ENCODE measurements at regions not wholly inside any gene's neighbourhood (a gene's known extent, or its start where the extent isn't known, plus 50 kb on each side); places are given as distances from the start of the nearest gene placed in this dataset.

DNA sequence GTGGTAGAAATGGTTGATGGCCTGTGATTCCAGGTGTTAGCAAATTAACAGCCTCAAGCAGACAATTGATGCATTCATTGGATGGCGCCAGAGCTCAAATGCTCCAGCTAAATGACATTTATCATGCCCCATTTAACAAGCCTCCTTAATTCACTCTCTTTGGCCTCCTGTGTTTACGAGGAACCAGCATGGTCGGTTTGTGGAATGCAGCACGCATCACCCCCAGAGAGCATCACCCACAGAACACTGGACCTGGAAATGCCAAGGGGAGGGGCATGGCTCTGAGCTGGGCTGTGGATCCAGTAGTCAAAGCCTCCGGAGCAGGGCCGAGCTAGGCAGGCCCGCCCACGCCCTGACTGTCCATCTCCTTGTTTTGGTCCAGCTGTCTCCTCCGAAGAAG lies 434.0 kb downstream of the GADD45G start:
- ChIA-PET POLR2A (no interaction called here), CTCF (no interaction called here)
- H3K4me1 ChIP-seq: no peaks in the 10 kb centered on the region
- Mint-ChIP-seq H3K36me3 (ENCODE audit: insufficient read depth, unreplicated experiment) (no peaks in the 10 kb centered on the region), H3K9me3 (ENCODE audit: unreplicated experiment) (no peaks in the 10 kb centered on the region), H3K4me1 (ENCODE audit: low read depth, unreplicated experiment) (peaks cover 1% of the 10 kb centered on the region), H3K27me3 (ENCODE audit: insufficient read depth, unreplicated experiment) (no peaks in the 10 kb centered on the region), H3K27ac (ENCODE audit: unreplicated experiment) (no peak overlapping the region), H3K4me3 (ENCODE audit: unreplicated experiment) (no peak overlapping the region)
- TF ChIP-seq CTCF (IDR thresholded peaks at IDR 0.05; ENCODE audit: insufficient read depth in 1 of 2, low read depth in 1 of 2, low read length in 1 of 2, severe bottlenecking in 1 of 2, unreplicated experiment in 1 of 2): no peak
- no peaks in the 10 kb centered on the region for H3K36me3 ChIP-seq (ENCODE audit: control insufficient read depth, insufficient read depth, low read length)
- H3K27me3 ChIP-seq (replicated peaks; ENCODE audit: control insufficient read depth, insufficient read depth, low read length): no peaks in the 10 kb centered on the region
- intact Hi-C loops (cut with micrococcal nuclease; ENCODE audit: unreplicated experiment): no loop called here
- no TSS peak for BruUV-seq (replicated peaks)
- no peak overlapping the region for H3K4me3 ChIP-seq (ENCODE audit: low read depth, low read length)
- H3K9me3 ChIP-seq: no peaks in the 10 kb centered on the region
- no peak for DNase-seq

DNA sequence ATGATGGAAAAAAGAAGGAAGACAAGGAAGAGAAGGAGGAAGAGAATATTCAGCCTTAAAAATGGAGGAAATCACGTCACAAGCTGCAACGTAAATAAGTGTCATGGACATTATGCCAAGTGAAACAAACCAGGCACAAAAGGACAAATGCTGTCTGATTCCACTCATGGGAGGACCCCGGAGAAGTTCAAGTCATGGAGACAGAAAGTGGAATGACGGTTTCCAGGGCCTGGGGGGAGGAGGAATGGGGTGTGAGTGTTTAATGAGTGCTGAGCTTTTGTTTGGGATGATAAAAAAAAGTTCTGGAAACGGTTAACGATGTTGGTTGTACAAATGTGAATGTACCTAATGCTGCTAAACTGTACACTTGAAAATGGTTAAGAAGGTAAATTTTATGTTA lies 439.5 kb downstream of the GADD45G start:
- Mint-ChIP-seq H3K9me3 (ENCODE audit: unreplicated experiment) (no peaks in the 10 kb centered on the region), H3K27me3 (ENCODE audit: insufficient read depth, unreplicated experiment) (peaks cover 2% of the 10 kb centered on the region), H3K36me3 (ENCODE audit: insufficient read depth, unreplicated experiment) (no peaks in the 10 kb centered on the region), H3K4me3 (ENCODE audit: unreplicated experiment) (no peak overlapping the region), H3K27ac (ENCODE audit: unreplicated experiment) (no peak overlapping the region), H3K4me1 (ENCODE audit: low read depth, unreplicated experiment) (peaks cover 8% of the 10 kb centered on the region)
- CTCF ChIA-PET: no interaction called here
- Histone ChIP-seq H3K4me1 (no peaks in the 10 kb centered on the region), H3K27me3 (replicated peaks; ENCODE audit: control insufficient read depth, insufficient read depth, low read length) (no peaks in the 10 kb centered on the region), H3K36me3 (ENCODE audit: control insufficient read depth, insufficient read depth, low read length) (no peaks in the 10 kb centered on the region), H3K9me3 (no peaks in the 10 kb centered on the region), H3K4me3 (ENCODE audit: low read depth, low read length) (no peak overlapping the region)
- DNase-seq: no peak
- no TSS peak for BruUV-seq (replicated peaks)
- TF ChIP-seq CTCF (IDR thresholded peaks at IDR 0.05; ENCODE audit: insufficient read depth in 1 of 2, low read depth in 1 of 2, low read length in 1 of 2, severe bottlenecking in 1 of 2, unreplicated experiment in 1 of 2): no peak
- POLR2A ChIA-PET: no interaction called here
- intact Hi-C loops (cut with micrococcal nuclease; ENCODE audit: unreplicated experiment): no loop called here

GRCh38 chr9:90044710-90045151 lies 439.9 kb downstream of the GADD45G start:
- Mint-ChIP-seq H3K27me3 (ENCODE audit: insufficient read depth, unreplicated experiment) (peaks cover 2% of the 10 kb centered on the region), H3K4me1 (ENCODE audit: low read depth, unreplicated experiment) (peaks cover 8% of the 10 kb centered on the region), H3K27ac (ENCODE audit: unreplicated experiment) (no peak overlapping the region), H3K9me3 (ENCODE audit: unreplicated experiment) (no peaks in the 10 kb centered on the region), H3K4me3 (ENCODE audit: unreplicated experiment) (no peak overlapping the region), H3K36me3 (ENCODE audit: insufficient read depth, unreplicated experiment) (no peaks in the 10 kb centered on the region)
- ChIA-PET CTCF (interaction anchor here (0.7 kb wide), 1 partner anchor 10 kb away, joined by 3 read pairs; no protein-coding TSS in a partner anchor), POLR2A (no interaction called here)
- BruUV-seq (replicated peaks): no TSS peak
- no peak for TF ChIP-seq CTCF (IDR thresholded peaks at IDR 0.05; ENCODE audit: insufficient read depth in 1 of 2, low read depth in 1 of 2, low read length in 1 of 2, severe bottlenecking in 1 of 2, unreplicated experiment in 1 of 2)
- Histone ChIP-seq H3K9me3 (no peaks in the 10 kb centered on the region), H3K4me3 (ENCODE audit: low read depth, low read length) (no peak overlapping the region), H3K36me3 (ENCODE audit: control insufficient read depth, insufficient read depth, low read length) (no peaks in the 10 kb centered on the region), H3K27me3 (replicated peaks; ENCODE audit: control insufficient read depth, insufficient read depth, low read length) (no peaks in the 10 kb centered on the region), H3K4me1 (no peaks in the 10 kb centered on the region)
- DNase-seq: no peak
- intact Hi-C loops (cut with micrococcal nuclease; ENCODE audit: unreplicated experiment): no loop called here

Measured in Caco-2 (cell line).